Loucy (cell line): ENCODE measurements at regions not wholly inside any gene's neighbourhood (a gene's known extent, or its start where the extent isn't known, plus 50 kb on each side); places are given as distances from the start of the nearest gene placed in this dataset.

Experiments
- CTCF ChIP-seq: fragments of 200-600 bp; sonication (generic); conservative IDR thresholded peaks from 2 replicates; pipeline ENCODE4 v1.5.1; 2014; ENCODE audit warnings: mild to moderate bottlenecking, antibody characterized with exemption, low read length
- EZH2phosphoT487 ChIP-seq: fragments of 200-600 bp; IDR thresholded peaks from 2 replicates; pipeline ENCODE4 v1.6.1; 2018; ENCODE audit warnings: antibody characterized with exemption, mild to moderate bottlenecking, moderate library complexity, borderline replicate concordance

GRCh38 chr2:64274399-64275173 lies 130.4 kb upstream of the PELI1 start:
- no peak for TF ChIP-seq CTCF
- no peak for TF ChIP-seq EZH2phosphoT487
